Endothelial cell of umbilical vein (primary cell): ENCODE measurements at regions not wholly inside any gene's neighbourhood (a gene's known extent, or its start where the extent isn't known, plus 50 kb on each side); places are given as distances from the start of the nearest gene placed in this dataset.

Experiments
- BruUV-seq: library from RNA; stranded (reverse); fragments of 400-500 nt; replicated peaks from 2 replicates; lab custom pipeline; 2021; lab: Mats Ljungman, UMichigan
- CTCF ChIA-PET: fragments of 300-600, 350-600 bp; sonication (Branson Sonifier 250); formaldehyde crosslinking; loops from one replicate; lab custom pipeline; 2021; ENCODE audit warnings: antibody characterized with exemption, inconsistent platforms; lab: Charles Lee
- POLR2A ChIA-PET: fragments of 300-600, 350-600 bp; sonication (Branson Sonifier 250); formaldehyde crosslinking; loops from one replicate; lab custom pipeline; 2021; ENCODE audit warnings: antibody characterized with exemption, inconsistent platforms; lab: Charles Lee
- DNase-seq: peaks from one replicate; pipeline ENCODE4 v3.0.0-alpha.2; 2011; ENCODE audit warnings: low read depth, low spot score
- FAIRE-seq: peaks from 2 replicates; lab custom pipeline; 2011; peaks lifted over from hg19 to GRCh38; lab: Jason Lieb, UNC
- H2AFZ ChIP-seq: 2 replicates; pipeline ENCODE4 v1.6.0; 2012; ENCODE audit warnings: low read depth, low read length, control low read depth, inconsistent platforms
- H3K27ac ChIP-seq: 2 replicates; pipeline ENCODE4 v1.5.1; 2011; ENCODE audit warnings: low read depth, mild to moderate bottlenecking, control low read depth, low read length, moderate library complexity; ENCODE audit not compliant: insufficient read depth
- H3K27me3 ChIP-seq, 2 experiments: 2 replicates each; pipeline versions ENCODE4 v1.6.0 to v1.6.1; 2011; ENCODE audit warnings: low read length in 2 of 2, mixed read lengths in 1 of 2; ENCODE audit not compliant: control insufficient read depth in 2 of 2, insufficient read depth in 2 of 2
- H3K36me3 ChIP-seq, 2 experiments: 2 replicates in 1 of 2; 3 replicates in 1 of 2; pipeline ENCODE4 v1.5.1; 2011; ENCODE audit warnings: low read length in 2 of 2, mild to moderate bottlenecking in 1 of 2, moderate library complexity in 1 of 2; ENCODE audit not compliant: control insufficient read depth in 2 of 2, insufficient read depth in 2 of 2; ENCODE audit errors: extremely low read depth in 1 of 2
- H3K4me1 ChIP-seq: 3 replicates; pipeline ENCODE4 v1.5.1; 2011; ENCODE audit warnings: mild to moderate bottlenecking, low read length; ENCODE audit not compliant: control insufficient read depth, insufficient read depth; ENCODE audit errors: extremely low read depth
- H3K4me2 ChIP-seq: 2 replicates; pipeline ENCODE4 v1.6.1; 2011; ENCODE audit warnings: low read length, control low read depth, mixed read lengths; ENCODE audit not compliant: insufficient read depth
- H3K4me3 ChIP-seq, 3 experiments: fragments of 200-600 bp in 1 of 3; sonication (generic), shearing (Covaris generic) in 1 of 3; replicated peaks in 1 of 3; 2 replicates each; pipeline ENCODE4 v1.5.1; 2011 to 2016; ENCODE audit warnings: control low read depth in 3 of 3, low read length in 3 of 3, mild to moderate bottlenecking in 2 of 3, inconsistent platforms in 1 of 3, low read depth in 1 of 3, moderate library complexity in 1 of 3; ENCODE audit not compliant: insufficient read depth in 1 of 3
- H3K79me2 ChIP-seq: 2 replicates; pipeline ENCODE4 v1.6.0; 2012; ENCODE audit warnings: low read length, inconsistent platforms; ENCODE audit not compliant: control insufficient read depth, insufficient read depth
- H3K9ac ChIP-seq: replicated peaks from 2 replicates; pipeline ENCODE3; 2011; ENCODE audit warnings: low read length, control low read depth; ENCODE audit not compliant: insufficient read depth; ENCODE audit errors: extremely low read depth
- H3K9me1 ChIP-seq: replicated peaks from 3 replicates; pipeline ENCODE4 v1.6.0; 2011; ENCODE audit warnings: mild to moderate bottlenecking, low read length; ENCODE audit not compliant: control insufficient read depth, insufficient read depth; ENCODE audit errors: extremely low read depth
- H3K9me3 ChIP-seq: replicated peaks from 2 replicates; pipeline ENCODE4 v1.5.1; 2012; ENCODE audit warnings: low read length, inconsistent platforms; ENCODE audit not compliant: control insufficient read depth, insufficient read depth
- H4K20me1 ChIP-seq: replicated peaks from 2 replicates; pipeline ENCODE3; 2011; ENCODE audit warnings: mild to moderate bottlenecking, low read length; ENCODE audit not compliant: control insufficient read depth, insufficient read depth; ENCODE audit errors: extremely low read depth
- CTCF ChIP-seq, 2 donors: IDR thresholded peaks; 1 replicate in 1 of 2; 2 replicates in 1 of 2; pipeline ENCODE4 v1.5.1; 2011; ENCODE audit warnings: low read length in 2 of 2, mild to moderate bottlenecking in 2 of 2, moderate library complexity in 2 of 2, control low read depth in 1 of 2, inconsistent platforms in 1 of 2, low read depth in 1 of 2; ENCODE audit not compliant: insufficient read depth in 1 of 2; ENCODE audit errors: extremely low read depth in 1 of 2
- EZH2 ChIP-seq: IDR thresholded peaks from 2 replicates; pipeline ENCODE4 v1.6.1; 2012; ENCODE audit warnings: borderline replicate concordance, low read depth, mild to moderate bottlenecking, moderate library complexity, low read length, inconsistent platforms; ENCODE audit not compliant: severe bottlenecking
- FOS ChIP-seq: IDR thresholded peaks from 2 replicates; pipeline ENCODE4 v1.6.1; 2011; ENCODE audit warnings: mild to moderate bottlenecking, low read length, moderate library complexity, borderline replicate concordance; ENCODE audit not compliant: insufficient read depth
- GATA2 ChIP-seq: IDR thresholded peaks from 2 replicates; pipeline ENCODE4 v1.7.0; 2011; ENCODE audit warnings: low read depth, mild to moderate bottlenecking, moderate library complexity, mixed read lengths, low read length; ENCODE audit not compliant: insufficient read length, insufficient read depth
- JUN ChIP-seq: IDR thresholded peaks from 2 replicates; pipeline ENCODE4 v1.6.1; 2011; ENCODE audit warnings: borderline replicate concordance, low read depth; ENCODE audit not compliant: insufficient read length, insufficient read depth
- MAX ChIP-seq: IDR thresholded peaks from 2 replicates; pipeline ENCODE4 v1.6.1; 2011; ENCODE audit not compliant: insufficient read depth, insufficient read length
- MYC ChIP-seq: IDR thresholded peaks from one replicate; pipeline ENCODE4 v1.6.1; 2011; ENCODE audit warnings: mild to moderate bottlenecking, low read depth, low read length
- POLR2A ChIP-seq: IDR thresholded peaks from 2 replicates; pipeline ENCODE4 v1.6.1; 2012; ENCODE audit warnings: low read depth, mild to moderate bottlenecking, control low read depth, low read length
- POLR2AphosphoS5 ChIP-seq: IDR thresholded peaks from 2 replicates; pipeline ENCODE4 v1.6.1; 2012; ENCODE audit warnings: low read depth, mild to moderate bottlenecking, control low read depth, low read length, moderate library complexity; ENCODE audit not compliant: insufficient read depth
- dilution Hi-C: fragments of 300-500 bp; cut with MboI; formaldehyde crosslinking; loops from one replicate; pipeline ENCODE4 v1.15.0; 2019; ENCODE audit warnings: low sequenced_read_pairs; ENCODE audit not compliant: extremely low pct_ligation_motif_present
- intact Hi-C: fragments of 100-400 bp; cut with micrococcal nuclease; formaldehyde crosslinking; loops from one replicate; pipeline ENCODE4 v1.10.0; 2022

GRCh38 chr18:1778496-1779178 is 792.7 kb downstream of the METTL4 start:
- Histone ChIP-seq H4K20me1 (no peaks in the 10 kb centered on the region), H2AFZ (no peak overlapping the region), H3K36me3 (no peaks in the 10 kb centered on the region), H3K9ac (no peak overlapping the region), H3K4me1 (no peaks in the 10 kb centered on the region), H3K4me3 (no peak overlapping the region), H3K27ac (no peak overlapping the region), H3K27me3 (no peaks in the 10 kb centered on the region), H3K4me2 (no peak overlapping the region), H3K9me1 (no peaks in the 10 kb centered on the region), H3K79me2 (no peaks in the 10 kb centered on the region), H3K9me3 (no peaks in the 10 kb centered on the region)
- CTCF ChIA-PET: no interaction called here
- intact Hi-C loops (no loop called here), dilution Hi-C loops (no loop called here)
- BruUV-seq: no TSS peak
- no peak for FAIRE-seq
- TF ChIP-seq JUN (no peak), MAX (no peak), GATA2 (no peak), MYC (no peak), EZH2 (no peak), CTCF (IDR thresholded peaks at IDR 0.05; ENCODE audit: extremely low read depth in 1 of 2, insufficient read depth in 1 of 2, low read depth in 1 of 2, low read length in 2 of 2) (no peak), POLR2AphosphoS5 (no peak), FOS (no peak), POLR2A (no peak)
- no peak for DNase-seq
- POLR2A ChIA-PET: no interaction called here
